ENCODE measurements at regions not wholly inside any gene's neighbourhood (a gene's known extent, or its start where the extent isn't known, plus 50 kb on each side); places are given as distances from the start of the nearest gene placed in this dataset.
"Not testable (repeated sequence)": the region's sequence is repeated elsewhere in the genome, so short reads cannot be mapped to it uniquely, and the experiment has no call there.

- H3K27me3 ChIP-seq (replicated peaks; ENCODE audit: insufficient read depth) = no peaks in the 10 kb centered on the region
- intact Hi-C loops (cut with DNase I) = no loop called here
- no peaks in the 10 kb centered on the region for H3K36me3 ChIP-seq
- no peak for DNase-seq (ENCODE audit: low spot score)
- H3K9me3 ChIP-seq = no peaks in the 10 kb centered on the region
- H3K4me1 ChIP-seq (replicated peaks) = no peaks in the 10 kb centered on the region
- no peak for TF ChIP-seq CTCF (IDR thresholded peaks at IDR 0.05)
- no peak for TF ChIP-seq POLR2A (IDR thresholded peaks at IDR 0.05)
- TF ChIP-seq POLR2AphosphoS5 (IDR thresholded peaks at IDR 0.05) = no peak
- H3K4me3 ChIP-seq = no peak overlapping the region
- no peak overlapping the region for H3K27ac ChIP-seq
These were observed 1005.4 kb upstream of the DDX18 start for GRCh38 chr2:116809109-116809508.

- DNase-seq (ENCODE audit: low spot score) = no peak
- Histone ChIP-seq H3K36me3 (no peaks in the 10 kb centered on the region), H3K9me3 (no peaks in the 10 kb centered on the region), H3K4me1 (replicated peaks) (no peaks in the 10 kb centered on the region), H3K4me3 (no peak overlapping the region), H3K27me3 (replicated peaks; ENCODE audit: insufficient read depth) (no peaks in the 10 kb centered on the region), H3K27ac (no peak overlapping the region)
- intact Hi-C loops (cut with DNase I) = no loop called here
- TF ChIP-seq POLR2A (IDR thresholded peaks at IDR 0.05) (no peak), CTCF (IDR thresholded peaks at IDR 0.05) (no peak), POLR2AphosphoS5 (IDR thresholded peaks at IDR 0.05) (no peak)
- WGBS = 63% methylated on average over 4 of the region's 4 CpGs
These were observed 1004.4 kb upstream of the DDX18 start for GRCh38 chr2:116810071-116810470.

GRCh38 chr2:116810645-116811044, 1003.8 kb upstream of the DDX18 start:
- 92% methylated on average over 1 of the region's 1 CpG for WGBS
- TF ChIP-seq POLR2A (IDR thresholded peaks at IDR 0.05) (no peak), CTCF (IDR thresholded peaks at IDR 0.05) (no peak), POLR2AphosphoS5 (IDR thresholded peaks at IDR 0.05) (no peak)
- intact Hi-C loops (cut with DNase I) = no loop called here
- H3K4me3 ChIP-seq = no peak overlapping the region
- H3K27me3 ChIP-seq (replicated peaks; ENCODE audit: insufficient read depth) = no peaks in the 10 kb centered on the region
- no peaks in the 10 kb centered on the region for H3K9me3 ChIP-seq
- no peaks in the 10 kb centered on the region for H3K4me1 ChIP-seq (replicated peaks)
- no peaks in the 10 kb centered on the region for H3K36me3 ChIP-seq
- H3K27ac ChIP-seq = no peak overlapping the region
- DNase-seq (ENCODE audit: low spot score) = no peak

- Histone ChIP-seq H3K4me1 (replicated peaks) (no peaks in the 10 kb centered on the region), H3K27ac (no peak overlapping the region), H3K36me3 (no peaks in the 10 kb centered on the region), H3K9me3 (no peaks in the 10 kb centered on the region), H3K4me3 (no peak overlapping the region), H3K27me3 (replicated peaks; ENCODE audit: insufficient read depth) (no peaks in the 10 kb centered on the region)
- no peak for TF ChIP-seq POLR2AphosphoS5 (IDR thresholded peaks at IDR 0.05)
- TF ChIP-seq CTCF (IDR thresholded peaks at IDR 0.05) = peak in 1 of 4 experiments; percentile 31
- no peak for DNase-seq (ENCODE audit: low spot score)
- intact Hi-C loops (cut with DNase I) = no loop called here
These were observed 995.1 kb upstream of the DDX18 start for GRCh38 chr2:116819355-116819754.

- WGBS = 95% methylated on average over 1 of the region's 1 CpG
- no peaks in the 10 kb centered on the region for H3K4me1 ChIP-seq (replicated peaks)
- intact Hi-C loops (cut with DNase I) = no loop called here
- no peak overlapping the region for H3K4me3 ChIP-seq
- H3K27me3 ChIP-seq (replicated peaks; ENCODE audit: insufficient read depth) = no peaks in the 10 kb centered on the region
- H3K27ac ChIP-seq = no peak overlapping the region
- H3K36me3 ChIP-seq = no peaks in the 10 kb centered on the region
- no peaks in the 10 kb centered on the region for H3K9me3 ChIP-seq
- TF ChIP-seq POLR2AphosphoS5 (IDR thresholded peaks at IDR 0.05) (no peak), CTCF (IDR thresholded peaks at IDR 0.05) (no peak), POLR2A (IDR thresholded peaks at IDR 0.05) (no peak)
- DNase-seq (ENCODE audit: low spot score) = no peak
These were observed 993.5 kb upstream of the DDX18 start for GRCh38 chr2:116820986-116821385.

- H3K9me3 ChIP-seq; H3K4me3 ChIP-seq; intact Hi-C loops (cut with DNase I); H3K27me3 ChIP-seq (replicated peaks; ENCODE audit: insufficient read depth); DNase-seq (ENCODE audit: low spot score); H3K36me3 ChIP-seq; H3K27ac ChIP-seq; H3K4me1 ChIP-seq (replicated peaks): not testable (repeated sequence)
- WGBS = 74% methylated on average over 16 of the region's 16 CpGs
These were observed 984.9 kb upstream of the DDX18 start for GRCh38 chr2:116829543-116829942.
